GM12878 (cell line): ENCODE measurements at regions not wholly inside any gene's neighbourhood (a gene's known extent, or its start where the extent isn't known, plus 50 kb on each side); places are given as distances from the start of the nearest gene placed in this dataset.

Experiments used
- POLR2AphosphoS5 ChIP-seq: IDR thresholded peaks from 2 replicates; pipeline ENCODE4 v1.6.1; 2011; ENCODE audit warnings: mild to moderate bottlenecking, low read length, inconsistent platforms
- TCF3 ChIP-seq: IDR thresholded peaks from 2 replicates; pipeline ENCODE4 v1.6.1; 2012; ENCODE audit warnings: low read depth, mild to moderate bottlenecking, low read length, borderline replicate concordance; ENCODE audit not compliant: insufficient read depth
- TF ChIP-seq, protein P1 (sequence below): IDR thresholded peaks from 2 replicates; pipeline ENCODE4 v1.6.1; 2012; ENCODE audit warnings: low read depth, low read length, improper control_type of control experiment
- TF ChIP-seq, protein P2 (sequence below), 3 experiments: IDR thresholded peaks in 2 of 3; conservative IDR thresholded peaks in 1 of 3; 2 replicates each; pipeline ENCODE4 v1.5.1; 2011; ENCODE audit warnings: low read depth in 3 of 3, low read length in 3 of 3, mild to moderate bottlenecking in 3 of 3, control low read depth in 2 of 3, moderate library complexity in 2 of 3, inconsistent platforms in 1 of 3, mixed read lengths in 1 of 3; ENCODE audit not compliant: control insufficient read depth in 2 of 3, insufficient read depth in 1 of 3; ENCODE audit errors: extremely low read depth in 1 of 3
- TF ChIP-seq, protein P3 (sequence below): IDR thresholded peaks from 2 replicates; pipeline ENCODE4 v1.6.1; 2012; ENCODE audit warnings: improper control_type of control experiment, low read depth, low read length; ENCODE audit not compliant: insufficient replicate concordance
- TF ChIP-seq, protein P4 (sequence below): IDR thresholded peaks from 2 replicates; pipeline ENCODE4 v1.6.1; 2011; ENCODE audit warnings: low read depth, low read length, improper control_type of control experiment, borderline replicate concordance

DNA sequence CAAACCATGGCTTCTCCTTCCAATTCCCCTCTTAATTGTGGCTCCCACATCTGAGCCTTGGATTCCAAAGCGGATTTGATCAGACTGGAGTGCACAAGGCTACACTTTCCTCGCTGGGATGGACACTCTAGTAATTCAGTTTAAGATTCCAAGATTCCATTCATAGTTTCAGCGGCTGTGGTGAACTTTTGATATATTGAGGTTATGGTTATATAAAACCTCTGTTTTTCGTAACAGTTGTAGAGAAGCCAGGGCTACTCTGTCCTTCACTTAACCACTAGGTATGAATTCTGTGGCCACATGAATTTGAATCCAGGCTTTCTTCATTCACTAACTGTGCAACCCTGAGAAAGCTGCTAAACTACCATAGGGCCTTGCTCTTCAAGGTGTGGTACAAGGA is 67.9 kb upstream of the KY start:
- TF ChIP-seq TCF3 (no peak), POLR2AphosphoS5 (no peak)
- TF ChIP-seq, protein P1, sequence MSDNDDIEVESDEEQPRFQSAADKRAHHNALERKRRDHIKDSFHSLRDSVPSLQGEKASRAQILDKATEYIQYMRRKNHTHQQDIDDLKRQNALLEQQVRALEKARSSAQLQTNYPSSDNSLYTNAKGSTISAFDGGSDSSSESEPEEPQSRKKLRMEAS: no peak
- TF ChIP-seq, protein P2, sequence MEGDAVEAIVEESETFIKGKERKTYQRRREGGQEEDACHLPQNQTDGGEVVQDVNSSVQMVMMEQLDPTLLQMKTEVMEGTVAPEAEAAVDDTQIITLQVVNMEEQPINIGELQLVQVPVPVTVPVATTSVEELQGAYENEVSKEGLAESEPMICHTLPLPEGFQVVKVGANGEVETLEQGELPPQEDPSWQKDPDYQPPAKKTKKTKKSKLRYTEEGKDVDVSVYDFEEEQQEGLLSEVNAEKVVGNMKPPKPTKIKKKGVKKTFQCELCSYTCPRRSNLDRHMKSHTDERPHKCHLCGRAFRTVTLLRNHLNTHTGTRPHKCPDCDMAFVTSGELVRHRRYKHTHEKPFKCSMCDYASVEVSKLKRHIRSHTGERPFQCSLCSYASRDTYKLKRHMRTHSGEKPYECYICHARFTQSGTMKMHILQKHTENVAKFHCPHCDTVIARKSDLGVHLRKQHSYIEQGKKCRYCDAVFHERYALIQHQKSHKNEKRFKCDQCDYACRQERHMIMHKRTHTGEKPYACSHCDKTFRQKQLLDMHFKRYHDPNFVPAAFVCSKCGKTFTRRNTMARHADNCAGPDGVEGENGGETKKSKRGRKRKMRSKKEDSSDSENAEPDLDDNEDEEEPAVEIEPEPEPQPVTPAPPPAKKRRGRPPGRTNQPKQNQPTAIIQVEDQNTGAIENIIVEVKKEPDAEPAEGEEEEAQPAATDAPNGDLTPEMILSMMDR (IDR thresholded peaks at IDR 0.05 in 2 of 3, conservative IDR thresholded peaks at IDR 0.05 in 1 of 3; ENCODE audit: control insufficient read depth in 2 of 3, extremely low read depth in 1 of 3, insufficient read depth in 1 of 3, low read depth in 3 of 3, low read length in 3 of 3): no peak
- TF ChIP-seq, protein P3, sequence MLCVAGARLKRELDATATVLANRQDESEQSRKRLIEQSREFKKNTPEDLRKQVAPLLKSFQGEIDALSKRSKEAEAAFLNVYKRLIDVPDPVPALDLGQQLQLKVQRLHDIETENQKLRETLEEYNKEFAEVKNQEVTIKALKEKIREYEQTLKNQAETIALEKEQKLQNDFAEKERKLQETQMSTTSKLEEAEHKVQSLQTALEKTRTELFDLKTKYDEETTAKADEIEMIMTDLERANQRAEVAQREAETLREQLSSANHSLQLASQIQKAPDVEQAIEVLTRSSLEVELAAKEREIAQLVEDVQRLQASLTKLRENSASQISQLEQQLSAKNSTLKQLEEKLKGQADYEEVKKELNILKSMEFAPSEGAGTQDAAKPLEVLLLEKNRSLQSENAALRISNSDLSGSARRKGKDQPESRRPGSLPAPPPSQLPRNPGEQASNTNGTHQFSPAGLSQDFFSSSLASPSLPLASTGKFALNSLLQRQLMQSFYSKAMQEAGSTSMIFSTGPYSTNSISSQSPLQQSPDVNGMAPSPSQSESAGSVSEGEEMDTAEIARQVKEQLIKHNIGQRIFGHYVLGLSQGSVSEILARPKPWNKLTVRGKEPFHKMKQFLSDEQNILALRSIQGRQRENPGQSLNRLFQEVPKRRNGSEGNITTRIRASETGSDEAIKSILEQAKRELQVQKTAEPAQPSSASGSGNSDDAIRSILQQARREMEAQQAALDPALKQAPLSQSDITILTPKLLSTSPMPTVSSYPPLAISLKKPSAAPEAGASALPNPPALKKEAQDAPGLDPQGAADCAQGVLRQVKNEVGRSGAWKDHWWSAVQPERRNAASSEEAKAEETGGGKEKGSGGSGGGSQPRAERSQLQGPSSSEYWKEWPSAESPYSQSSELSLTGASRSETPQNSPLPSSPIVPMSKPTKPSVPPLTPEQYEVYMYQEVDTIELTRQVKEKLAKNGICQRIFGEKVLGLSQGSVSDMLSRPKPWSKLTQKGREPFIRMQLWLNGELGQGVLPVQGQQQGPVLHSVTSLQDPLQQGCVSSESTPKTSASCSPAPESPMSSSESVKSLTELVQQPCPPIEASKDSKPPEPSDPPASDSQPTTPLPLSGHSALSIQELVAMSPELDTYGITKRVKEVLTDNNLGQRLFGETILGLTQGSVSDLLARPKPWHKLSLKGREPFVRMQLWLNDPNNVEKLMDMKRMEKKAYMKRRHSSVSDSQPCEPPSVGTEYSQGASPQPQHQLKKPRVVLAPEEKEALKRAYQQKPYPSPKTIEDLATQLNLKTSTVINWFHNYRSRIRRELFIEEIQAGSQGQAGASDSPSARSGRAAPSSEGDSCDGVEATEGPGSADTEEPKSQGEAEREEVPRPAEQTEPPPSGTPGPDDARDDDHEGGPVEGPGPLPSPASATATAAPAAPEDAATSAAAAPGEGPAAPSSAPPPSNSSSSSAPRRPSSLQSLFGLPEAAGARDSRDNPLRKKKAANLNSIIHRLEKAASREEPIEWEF: no peak
- TF ChIP-seq, protein P4, sequence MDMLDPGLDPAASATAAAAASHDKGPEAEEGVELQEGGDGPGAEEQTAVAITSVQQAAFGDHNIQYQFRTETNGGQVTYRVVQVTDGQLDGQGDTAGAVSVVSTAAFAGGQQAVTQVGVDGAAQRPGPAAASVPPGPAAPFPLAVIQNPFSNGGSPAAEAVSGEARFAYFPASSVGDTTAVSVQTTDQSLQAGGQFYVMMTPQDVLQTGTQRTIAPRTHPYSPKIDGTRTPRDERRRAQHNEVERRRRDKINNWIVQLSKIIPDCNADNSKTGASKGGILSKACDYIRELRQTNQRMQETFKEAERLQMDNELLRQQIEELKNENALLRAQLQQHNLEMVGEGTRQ: no peak
